ENCODE measurements at regions not wholly inside any gene's neighbourhood (a gene's known extent, or its start where the extent isn't known, plus 50 kb on each side); places are given as distances from the start of the nearest gene placed in this dataset.
"Not testable (repeated sequence)": the region's sequence is repeated elsewhere in the genome, so short reads cannot be mapped to it uniquely, and the experiment has no call there.

DNA sequence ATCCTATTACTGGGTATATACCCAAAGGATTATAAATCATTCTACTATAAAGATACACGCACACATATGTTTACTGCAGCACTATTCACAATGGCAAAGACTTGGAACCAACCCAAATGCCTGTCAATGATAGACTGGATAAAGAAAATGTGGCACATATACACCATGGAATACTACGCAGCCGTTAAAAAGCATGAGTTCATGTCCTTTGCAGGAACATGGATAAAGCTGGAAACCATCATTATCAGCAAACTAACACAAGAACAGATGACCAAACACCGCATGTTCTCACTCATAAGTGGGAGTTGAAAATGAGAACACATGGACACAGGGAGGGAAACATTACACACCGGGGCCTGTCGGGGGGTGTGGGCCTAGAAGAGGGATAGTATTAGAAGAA lies 307.4 kb upstream of the TBX18 start:
- not testable (repeated sequence) for DNase-seq

DNA sequence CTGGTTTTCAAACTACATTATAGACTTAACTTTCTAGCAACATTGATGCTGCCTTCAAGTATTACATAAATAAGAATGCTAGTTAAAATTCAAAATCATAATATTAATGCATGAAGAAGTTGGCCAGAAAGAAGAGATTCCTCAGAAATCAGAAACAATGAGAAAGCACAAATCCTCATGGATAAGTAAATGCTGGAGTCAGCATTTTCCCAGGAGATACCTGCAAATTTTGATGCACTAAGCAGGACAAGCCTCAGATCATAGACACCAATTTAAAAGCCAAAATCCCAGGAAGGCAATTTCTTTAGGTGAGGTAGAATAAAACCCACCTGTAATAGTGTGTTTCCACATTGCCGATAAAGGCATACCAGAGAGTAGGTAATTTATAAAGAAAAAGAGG lies 305.2 kb upstream of the TBX18 start:
- DNase-seq: no peak

DNA sequence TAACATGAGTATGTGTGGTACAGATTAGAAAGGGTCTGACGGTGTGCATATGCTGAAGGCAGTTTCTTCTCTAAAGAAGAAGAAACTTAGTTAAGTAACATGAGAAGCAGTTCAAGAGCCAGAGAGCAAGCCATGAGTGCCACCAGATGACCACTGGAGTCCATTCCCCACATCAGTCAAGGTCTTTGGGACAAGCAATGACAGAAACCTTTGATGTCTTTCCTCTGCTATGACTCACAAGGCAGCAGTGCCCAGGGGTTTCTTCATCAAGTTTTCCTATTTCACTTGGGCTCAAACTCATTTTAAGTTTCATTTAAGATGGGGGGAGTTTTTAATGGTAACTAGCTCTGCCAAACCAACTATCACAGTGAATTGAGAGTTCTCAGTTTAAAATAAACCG lies 303.8 kb upstream of the TBX18 start:
- DNase-seq: no peak

DNA sequence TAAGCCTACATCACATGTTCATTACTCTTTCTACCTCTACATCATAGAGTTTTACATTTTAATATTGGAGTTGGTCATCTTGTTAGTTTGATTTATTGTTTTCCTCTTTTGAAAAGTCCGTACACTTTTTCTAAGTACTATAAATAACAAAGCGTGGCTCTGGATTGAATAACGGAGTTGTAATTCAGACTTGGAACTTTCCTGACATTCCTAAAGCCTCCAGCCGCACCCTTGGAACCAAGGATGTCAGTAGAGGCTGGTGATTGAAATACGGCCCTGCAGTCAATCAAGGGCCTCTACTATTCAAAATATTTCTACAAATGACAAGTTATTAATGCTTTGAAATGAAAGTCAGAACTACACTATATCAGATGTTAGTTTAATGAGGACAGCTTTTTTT lies 301.9 kb upstream of the TBX18 start:
- DNase-seq: no peak

DNA sequence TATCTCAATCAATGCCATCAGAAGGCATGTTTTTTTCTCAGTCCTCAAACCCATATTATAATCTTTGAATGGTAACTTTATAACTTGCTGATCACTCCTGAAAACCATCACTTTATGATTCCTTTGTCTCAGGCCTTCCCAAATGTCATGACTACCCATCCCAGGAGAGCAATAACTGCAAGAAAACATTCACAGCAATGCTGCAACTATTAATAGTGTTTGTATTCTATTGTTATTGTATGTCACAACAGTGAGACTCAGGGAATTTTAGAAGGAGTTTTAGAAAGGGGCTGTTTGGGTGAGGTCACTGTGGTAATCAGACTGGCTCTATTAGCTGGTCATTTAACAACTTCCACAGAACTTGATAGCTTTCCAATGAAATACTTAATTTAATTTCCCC lies 301.4 kb upstream of the TBX18 start:
- no peak for DNase-seq

DNA sequence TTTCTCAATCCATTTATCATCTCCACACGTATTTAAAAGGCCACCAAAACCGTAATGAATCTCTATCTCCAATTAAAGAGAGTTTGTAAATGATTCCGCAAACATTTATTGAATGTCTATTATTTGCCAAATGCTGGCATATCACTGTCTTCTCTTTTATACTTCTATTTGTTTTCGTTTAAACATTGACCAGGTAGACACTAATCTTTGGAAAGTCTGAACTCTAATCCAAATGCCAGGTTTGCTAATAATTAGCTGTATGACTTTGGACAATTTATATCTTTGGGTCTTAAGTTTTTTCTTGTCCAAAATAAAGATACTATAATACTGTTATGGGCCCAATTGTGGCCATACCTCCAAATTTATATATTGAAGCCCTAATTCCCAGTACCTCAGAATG lies 299.2 kb upstream of the TBX18 start:
- DNase-seq: no peak

DNA sequence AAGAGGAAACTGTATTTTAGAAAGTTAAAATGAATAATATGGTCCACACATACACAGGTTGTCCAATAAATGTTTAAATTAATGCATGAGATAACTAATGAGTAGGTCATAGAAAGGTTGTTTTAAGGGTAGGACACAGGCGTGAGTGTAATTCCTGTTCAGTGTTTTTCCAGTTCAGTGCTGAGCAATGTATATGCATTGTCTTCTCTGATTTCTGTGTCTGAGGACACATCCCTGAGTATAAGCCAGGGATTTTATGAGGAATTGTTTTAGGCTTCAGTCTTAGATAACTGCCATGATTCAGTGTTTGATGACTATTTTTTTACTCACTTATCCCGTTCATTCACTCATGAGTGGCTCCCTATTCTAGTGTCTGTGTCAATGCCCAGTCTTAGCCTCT lies 298.5 kb upstream of the TBX18 start:
- no peak for DNase-seq

DNA sequence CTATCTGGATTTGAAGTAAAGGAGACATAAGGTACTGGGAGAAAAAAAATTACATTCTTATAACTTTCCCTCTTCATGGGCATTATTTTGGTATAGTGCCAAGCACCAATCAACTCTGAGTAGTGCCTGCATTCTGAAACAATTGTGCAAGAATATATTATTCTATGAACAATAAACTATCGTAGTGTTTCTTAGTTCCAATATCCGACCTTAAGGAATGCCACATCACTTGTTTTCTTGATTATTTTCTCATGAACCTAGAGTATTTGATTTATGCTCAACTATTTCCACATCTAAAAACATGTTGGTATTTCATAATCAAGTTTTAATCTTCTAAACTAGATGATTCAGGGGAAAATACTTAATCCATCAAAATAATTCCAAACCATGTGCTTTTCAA lies 294.4 kb upstream of the TBX18 start:
- no peak for DNase-seq

DNA sequence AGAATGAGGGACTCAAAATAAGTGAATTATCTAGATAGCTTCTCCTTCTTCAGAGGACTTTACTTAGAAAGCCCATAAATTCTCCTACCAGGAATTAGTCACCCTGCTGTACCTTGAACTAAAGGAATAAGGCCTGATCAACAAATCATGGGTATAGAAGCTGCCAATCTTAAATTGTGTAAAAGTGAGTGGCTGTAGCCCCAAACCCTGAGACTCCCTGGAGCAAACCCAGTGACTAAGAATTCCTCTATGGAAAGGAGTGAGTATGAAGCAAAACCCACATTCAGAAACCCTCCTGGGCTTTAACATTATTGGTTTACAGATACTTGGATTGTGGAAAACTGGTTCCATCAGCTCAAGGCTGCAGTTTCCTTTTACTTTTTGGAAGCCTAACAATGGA lies 285.8 kb upstream of the TBX18 start:
- no peak for DNase-seq

DNA sequence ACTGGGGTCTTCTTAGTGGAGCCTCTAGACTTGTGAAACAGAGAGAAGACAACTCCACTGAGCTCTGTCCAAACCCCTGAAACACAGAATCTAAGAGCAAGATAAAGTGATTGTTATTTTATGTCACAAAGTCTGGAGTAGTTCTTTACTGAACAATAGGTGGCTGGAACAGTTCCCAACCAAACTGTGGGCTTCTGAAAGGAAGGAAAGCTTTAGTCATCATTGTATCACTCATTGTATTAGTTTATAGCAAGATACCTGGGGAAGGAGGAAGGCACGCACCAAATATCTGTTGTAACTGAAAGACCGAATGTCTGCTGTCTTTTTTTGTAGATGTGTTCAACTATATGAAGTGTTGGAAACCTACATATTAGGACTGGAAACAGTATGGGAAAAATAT lies 284.9 kb upstream of the TBX18 start:
- no peak for DNase-seq

DNA sequence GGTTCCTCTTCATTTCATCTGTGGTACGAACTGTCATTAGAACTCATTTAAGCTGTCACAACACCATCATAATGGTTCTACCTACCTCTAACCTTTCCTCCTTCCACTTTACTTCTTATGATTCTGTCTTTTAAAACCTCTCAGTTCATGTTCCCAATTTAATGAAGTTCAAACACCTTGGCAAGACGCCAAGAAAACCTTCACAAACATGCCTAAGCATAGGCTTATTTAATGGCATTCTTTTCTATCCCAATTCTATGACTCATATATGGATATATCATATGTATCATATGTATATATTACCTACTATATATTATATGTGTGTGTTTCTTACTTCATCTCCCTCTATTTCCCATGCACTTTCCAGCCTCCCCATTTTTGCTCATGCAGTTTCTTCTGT lies 283.4 kb upstream of the TBX18 start:
- DNase-seq: no peak

DNA sequence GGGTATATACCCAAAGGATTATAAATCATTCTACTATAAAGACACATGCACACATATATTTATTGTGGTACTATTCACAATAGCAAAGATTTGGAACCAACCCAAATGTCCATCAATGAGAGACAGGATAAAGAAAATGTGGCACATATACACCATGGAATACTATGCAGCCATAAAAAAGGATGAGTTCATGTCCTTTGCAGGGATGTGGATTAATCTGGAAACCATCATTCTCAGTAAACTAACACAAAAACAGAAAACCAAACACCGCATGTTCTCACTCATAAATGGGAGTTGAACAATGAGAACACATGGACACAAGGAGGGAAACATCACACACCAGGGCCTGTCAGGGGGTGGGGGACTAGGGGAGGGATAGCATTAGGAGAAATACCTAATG lies 281.4 kb upstream of the TBX18 start:
- not testable (repeated sequence) for DNase-seq

DNA sequence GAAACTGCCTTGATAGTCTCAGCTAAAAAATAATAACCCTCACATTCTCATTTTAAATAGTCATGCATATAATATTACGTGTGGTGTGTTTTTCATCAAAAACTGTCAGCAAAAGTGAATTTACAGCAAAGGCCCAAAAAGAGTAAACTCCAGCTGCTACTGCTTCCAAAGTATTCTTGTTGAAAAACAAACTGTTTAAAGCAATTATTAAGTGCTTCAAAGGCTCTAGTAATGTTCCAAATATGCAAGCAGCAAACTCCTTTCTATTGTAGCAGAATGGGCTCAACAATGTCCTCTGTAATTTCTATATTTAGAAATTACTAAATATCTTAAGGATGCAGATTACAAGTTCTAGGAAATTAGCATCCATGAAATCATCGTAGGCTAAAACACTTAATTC lies 280.0 kb upstream of the TBX18 start:
- no peak for DNase-seq

DNA sequence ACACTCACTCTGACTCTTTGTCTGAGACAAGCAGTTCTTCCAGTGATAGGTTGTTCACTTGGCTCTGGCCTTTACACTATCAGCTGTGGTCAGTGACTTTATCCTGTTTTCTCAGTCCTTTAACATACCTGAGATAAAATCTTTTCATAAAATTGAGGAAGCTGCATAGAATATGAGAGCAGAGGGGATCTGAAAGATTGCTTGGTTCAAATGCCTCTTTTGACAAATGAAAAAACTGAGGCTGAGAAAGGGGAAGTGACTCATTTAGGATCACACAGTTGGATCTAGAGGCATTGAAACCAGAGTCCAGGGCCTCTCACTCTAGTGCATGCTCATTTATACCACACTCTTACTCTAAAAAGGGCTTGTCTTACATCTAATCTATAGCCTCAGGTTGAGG lies 277.0 kb upstream of the TBX18 start:
- no peak for DNase-seq

DNA sequence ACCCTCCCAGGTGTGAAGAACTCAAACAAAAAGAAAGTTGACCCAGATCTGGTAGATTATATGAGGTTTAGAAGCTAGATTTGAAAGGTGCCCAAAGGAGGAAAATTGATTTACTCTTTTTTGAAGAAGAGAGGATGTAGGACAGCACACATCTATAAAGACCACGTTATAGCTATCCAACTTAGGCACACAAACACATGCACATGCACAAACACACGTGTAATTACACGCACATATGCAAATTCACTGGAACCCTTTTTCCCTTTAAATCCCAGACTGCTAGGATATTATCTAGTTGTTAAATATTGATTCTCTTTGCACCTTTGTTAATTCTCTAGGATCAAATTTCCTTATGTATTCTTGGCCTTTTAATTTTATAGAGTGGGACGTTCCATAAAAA lies 272.8 kb upstream of the TBX18 start:
- DNase-seq: no peak

DNA sequence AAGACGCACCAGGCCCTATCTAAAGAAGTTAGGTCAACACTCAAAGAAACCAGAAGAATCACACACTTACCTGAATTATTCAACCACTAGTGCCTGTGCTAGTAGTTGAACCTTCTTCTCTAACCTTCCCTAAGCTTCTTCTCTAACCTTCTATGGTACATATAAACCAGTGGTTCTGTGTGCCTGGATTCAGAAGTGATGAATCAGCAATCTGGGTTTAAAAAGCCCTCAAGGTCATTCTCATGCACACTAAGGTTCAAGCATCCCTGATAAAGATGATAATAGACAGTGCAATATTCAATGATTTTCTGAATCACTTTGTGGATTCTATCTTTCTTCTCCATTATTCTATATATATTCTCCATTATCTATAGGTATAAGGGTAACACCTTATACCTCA lies 271.4 kb upstream of the TBX18 start:
- DNase-seq: no peak

DNA sequence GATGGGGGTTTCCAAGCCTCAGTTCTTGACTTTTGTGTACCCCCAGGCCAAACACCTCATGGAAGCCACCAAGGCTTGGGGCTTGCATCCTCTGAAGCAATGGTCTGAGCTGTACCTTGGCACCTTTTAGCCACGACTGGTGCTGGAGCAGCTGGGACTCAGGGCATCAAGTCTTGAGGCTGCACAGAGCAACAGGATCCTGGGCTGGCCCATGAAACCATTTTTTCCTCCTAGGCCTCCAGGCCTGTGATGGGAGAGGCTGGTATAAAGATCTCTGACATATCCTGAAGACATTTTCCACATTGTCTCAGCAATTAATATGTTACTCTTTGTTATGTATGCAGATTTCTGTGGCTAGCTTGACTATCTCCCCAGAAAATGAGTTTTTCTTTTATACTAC lies 269.1 kb upstream of the TBX18 start:
- no peak for DNase-seq

DNA sequence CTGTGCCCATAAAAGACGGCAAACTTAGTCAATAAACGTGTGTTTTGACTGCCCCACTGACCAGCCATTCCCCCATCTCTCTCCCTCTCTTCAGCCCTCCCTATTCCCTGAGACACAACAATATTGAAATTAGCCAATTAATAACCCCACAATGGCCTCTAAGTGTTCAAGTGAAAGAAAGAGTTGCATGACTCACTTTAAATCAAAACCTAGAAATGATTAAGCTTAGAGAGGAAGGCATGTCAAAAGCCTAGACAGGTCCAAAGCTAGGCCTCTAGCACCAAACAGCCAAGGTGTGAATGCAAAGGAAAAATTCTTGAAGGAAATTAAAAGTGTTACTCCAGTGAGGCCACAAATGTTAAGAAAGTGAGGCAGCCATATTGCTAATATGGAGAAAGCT lies 261.6 kb upstream of the TBX18 start:
- no peak for DNase-seq

DNA sequence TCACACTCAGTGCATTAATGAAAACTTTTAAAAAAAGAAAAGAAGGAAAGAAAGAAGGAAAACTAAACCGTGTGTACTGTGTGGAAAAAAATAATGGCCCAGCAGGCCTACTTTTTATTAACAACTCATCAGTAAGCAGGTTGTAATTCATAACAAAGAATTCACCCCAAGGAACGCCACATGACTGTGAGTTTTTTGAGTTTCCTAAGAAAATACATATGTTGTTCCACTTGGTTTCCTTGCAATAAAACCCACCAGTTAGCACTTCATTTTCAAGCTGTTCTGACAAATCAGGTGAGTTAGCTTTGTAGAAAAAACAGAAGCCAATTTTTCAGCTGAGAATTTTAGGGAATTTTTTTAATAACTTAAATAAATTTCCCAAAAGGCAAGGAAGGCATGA lies 259.3 kb upstream of the TBX18 start:
- DNase-seq: no peak

DNA sequence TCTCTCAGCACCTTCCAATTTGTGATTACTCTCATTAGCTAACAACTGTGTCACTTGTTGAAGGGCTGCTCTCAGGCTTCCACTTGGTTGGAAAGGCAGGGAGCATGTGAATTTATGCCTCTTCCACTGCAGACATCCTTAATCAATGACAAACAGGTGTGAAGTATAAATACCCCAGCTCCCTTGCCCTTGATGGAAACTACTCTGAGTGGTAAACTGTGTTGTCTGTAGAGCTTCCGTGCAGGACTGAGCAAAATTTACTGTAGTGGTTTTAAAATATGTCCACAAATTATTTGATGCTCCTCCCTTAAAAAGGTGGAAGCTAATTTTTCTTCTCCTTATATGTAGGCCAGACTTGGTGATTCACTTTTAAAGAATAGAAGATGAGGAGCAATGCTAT lies 253.0 kb upstream of the TBX18 start:
- DNase-seq: no peak

DNA sequence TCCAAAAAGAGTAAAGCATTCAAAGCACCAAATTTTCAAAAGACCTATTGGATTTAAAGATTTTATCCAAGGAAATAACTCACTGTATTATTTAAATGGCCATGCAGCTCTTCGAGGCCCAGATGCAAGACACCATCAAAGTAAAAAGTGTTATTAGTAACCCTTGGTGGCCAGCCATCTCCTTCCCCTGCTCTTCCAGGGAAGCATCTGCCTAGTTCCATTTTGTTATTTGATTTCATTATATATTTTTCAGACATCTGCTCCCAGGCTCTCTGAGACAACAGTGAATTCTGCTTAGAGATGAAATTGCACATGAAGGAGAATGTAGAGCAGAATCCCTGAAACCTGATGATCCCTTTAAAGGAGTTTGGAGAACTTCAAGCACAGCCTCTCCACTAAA lies 252.3 kb upstream of the TBX18 start:
- DNase-seq: no peak

DNA sequence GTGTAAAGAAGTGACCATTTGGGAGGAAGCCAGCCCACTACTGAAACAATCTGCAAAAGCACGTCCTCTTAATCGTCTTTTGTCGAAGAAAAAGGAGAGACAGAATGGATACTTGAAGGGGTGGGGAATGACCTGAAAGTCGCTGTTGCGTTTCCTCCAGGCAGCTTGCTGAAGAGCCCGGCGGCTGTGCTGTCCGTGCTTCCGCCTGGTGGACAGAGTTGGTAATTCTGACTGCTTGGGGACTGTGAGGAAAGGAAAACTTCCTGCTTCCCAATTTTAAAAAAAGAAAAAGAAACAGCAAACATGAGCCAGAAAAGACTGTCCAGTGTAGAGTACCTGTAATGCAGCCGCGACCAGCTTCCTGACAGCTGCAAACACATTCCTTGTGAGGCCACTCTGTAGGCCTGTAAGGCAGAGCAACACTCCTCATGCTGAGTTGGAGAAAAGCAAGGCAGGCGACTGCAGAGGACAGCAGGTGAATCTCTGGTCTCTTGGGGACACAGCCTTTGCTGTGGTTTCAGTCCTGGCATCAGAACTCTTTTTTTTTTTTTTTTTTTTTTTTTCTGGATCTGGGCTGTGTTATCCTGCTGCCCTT lies 251.1 kb upstream of the TBX18 start:
- no peak for DNase-seq

DNA sequence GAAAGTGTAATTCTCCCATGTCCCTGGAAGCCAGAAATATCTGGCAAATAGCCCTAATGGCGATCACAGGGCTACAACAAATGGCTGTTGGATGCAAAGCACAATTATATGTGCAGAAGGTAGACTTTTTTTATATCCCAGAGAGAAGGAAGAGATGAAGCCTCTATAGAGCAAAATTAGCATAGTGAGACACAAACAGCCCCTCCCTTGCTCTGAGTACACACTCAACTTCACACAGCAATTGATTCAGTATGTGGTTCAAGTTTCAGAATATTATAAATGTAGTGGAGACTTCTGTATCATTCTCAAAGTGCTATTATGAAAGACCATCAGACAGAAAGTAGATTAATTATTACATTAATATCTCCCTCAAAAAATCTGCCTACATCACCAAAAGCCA lies 246.5 kb upstream of the TBX18 start:
- DNase-seq: no peak

DNA sequence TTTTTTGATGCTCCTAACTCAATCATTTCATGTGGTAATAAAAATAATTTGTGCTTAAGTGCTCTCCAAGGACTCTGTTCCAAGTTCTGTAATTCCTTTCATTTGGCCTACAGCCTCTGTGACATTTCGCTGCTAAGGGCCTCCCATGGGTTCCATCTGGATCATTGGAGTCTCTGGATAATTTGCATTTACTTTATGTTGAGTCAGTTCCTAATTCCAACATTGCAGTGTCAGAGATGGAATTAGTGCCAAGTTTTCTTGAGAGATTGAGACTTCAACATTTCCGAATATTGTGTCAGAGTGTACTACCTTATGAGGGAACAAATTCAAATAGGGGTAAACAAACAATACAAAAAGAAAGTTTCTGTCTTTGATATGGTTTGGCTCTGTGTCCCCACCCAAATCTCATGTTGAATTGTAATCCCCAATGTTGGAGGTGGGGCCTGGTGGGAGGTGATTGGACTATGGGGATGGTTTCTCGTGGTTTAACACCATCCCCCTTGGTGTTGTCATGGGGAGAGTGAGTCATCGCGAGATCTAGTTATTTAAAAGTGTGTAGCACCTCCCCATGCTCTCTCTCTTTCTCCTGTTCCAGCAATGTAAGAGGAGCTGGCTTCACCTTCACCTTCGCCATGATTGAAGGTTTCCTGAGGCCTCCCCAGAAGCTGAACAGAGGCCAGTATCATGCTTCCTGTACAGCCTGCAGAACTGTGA lies 244.1 kb upstream of the TBX18 start:
- no peak for DNase-seq

DNA sequence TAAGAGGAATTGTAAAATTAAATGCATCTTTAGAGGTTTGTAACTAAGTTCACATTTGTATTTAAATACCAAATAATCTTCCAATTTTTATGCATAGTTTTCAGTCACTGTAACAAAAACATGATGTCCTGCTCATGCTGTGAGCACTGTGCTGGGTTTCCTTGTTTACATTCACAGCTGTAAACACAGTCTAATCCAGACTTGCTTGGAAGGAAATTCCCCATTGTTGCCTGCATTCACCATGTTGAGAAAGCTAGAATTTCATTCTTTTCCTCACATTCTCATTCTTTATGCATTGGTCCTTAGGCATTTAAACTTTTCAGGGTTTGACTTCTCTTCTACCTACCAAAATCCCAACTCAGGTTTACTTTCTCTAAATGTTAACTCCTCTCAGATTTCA lies 242.0 kb upstream of the TBX18 start:
- no peak for DNase-seq
